HepG2 (cell line): ENCODE measurements at regions not wholly inside any gene's neighbourhood (a gene's known extent, or its start where the extent isn't known, plus 50 kb on each side); places are given as distances from the start of the nearest gene placed in this dataset.

Experiments used
- ATAC-seq: fragments of 200-7000 bp; cut with Tn5 transposase; 3 replicates; pipeline ENCODE4 v1.9.1; 2020; ENCODE audit warnings: mild to moderate bottlenecking, moderate library complexity
- BruUV-seq: library from RNA; stranded (reverse); fragments of 400-500 nt; replicated peaks from 2 replicates; lab custom pipeline; 2021; lab: Mats Ljungman, UMichigan
- CTCF ChIA-PET: fragments of 300-600 bp; formaldehyde crosslinking; extraction: SDS; loops from one replicate; lab custom pipeline; 2021; ENCODE audit warnings: low total read pairs, inconsistent platforms, low intra/inter-chr PET ratio; lab: Yijun Ruan, JAX
- POLR2A ChIA-PET: fragments of 350-600 bp; sonication (Branson Sonifier 250); formaldehyde crosslinking; loops from one replicate; lab custom pipeline; 2020; ENCODE audit warnings: antibody characterized with exemption, inconsistent platforms; lab: Yijun Ruan, JAX
- DNase-seq: peaks from one replicate; pipeline ENCODE4 v3.0.0-alpha.2; 2015; ENCODE audit warnings: low spot score
- FAIRE-seq: peaks from 3 replicates; lab custom pipeline; 2011; peaks lifted over from hg19 to GRCh38; lab: Jason Lieb, UNC
- H2AFZ ChIP-seq: one replicate; pipeline ENCODE4 v1.6.1; 2011; ENCODE audit warnings: low read length, inconsistent platforms
- H3K27ac ChIP-seq: fragments of 300-600 bp; 3 replicates; pipeline ENCODE4 v1.8.0; 2011; ENCODE audit warnings: mixed run types, mild to moderate bottlenecking, mixed read lengths, low read length, inconsistent platforms; ENCODE audit not compliant: insufficient read depth; ENCODE audit errors: extremely low read length
- H3K27me3 ChIP-seq, 2 experiments: fragments of 200-600 bp in 1 of 2; 2 replicates in 1 of 2; 3 replicates in 1 of 2; pipeline versions ENCODE4 v1.6.0 to v1.8.0; 2011; ENCODE audit warnings: low read length in 2 of 2, mild to moderate bottlenecking in 2 of 2, moderate library complexity in 2 of 2, inconsistent platforms in 1 of 2; ENCODE audit not compliant: insufficient read depth in 2 of 2, control insufficient read depth in 1 of 2
- H3K36me3 ChIP-seq, 2 experiments: fragments of 200-600 bp in 1 of 2; replicated peaks in 1 of 2; 2 replicates in 1 of 2; 3 replicates in 1 of 2; pipeline versions ENCODE4 v1.5.1 to v1.8.0; 2011; ENCODE audit warnings: low read length in 2 of 2, inconsistent platforms in 1 of 2; ENCODE audit not compliant: insufficient read depth in 2 of 2, control insufficient read depth in 1 of 2
- H3K4me1 ChIP-seq: 2 replicates; pipeline ENCODE4 v1.5.1; 2012; ENCODE audit warnings: low read length, inconsistent platforms; ENCODE audit not compliant: insufficient read depth
- H3K4me2 ChIP-seq: 2 replicates; pipeline ENCODE4 v1.6.0; 2011; ENCODE audit warnings: low read depth, low read length, inconsistent platforms
- H3K4me3 ChIP-seq, 3 experiments: fragments of 200-600 bp in 1 of 3; sonication (generic), shearing (Covaris generic) in 1 of 3; replicated peaks in 1 of 3; 2 replicates each; pipeline ENCODE4 v1.5.1; 2011 to 2016; ENCODE audit warnings: low read length in 3 of 3, inconsistent platforms in 2 of 3, low read depth in 2 of 3, mild to moderate bottlenecking in 2 of 3, control low read depth in 1 of 3, mixed read lengths in 1 of 3; ENCODE audit not compliant: insufficient read depth in 1 of 3
- H3K79me2 ChIP-seq: one replicate; pipeline ENCODE4 v1.6.1; 2011; ENCODE audit warnings: low read length, inconsistent platforms; ENCODE audit not compliant: insufficient read depth
- H3K9ac ChIP-seq: 2 replicates; pipeline ENCODE4 v1.6.0; 2011; ENCODE audit warnings: mild to moderate bottlenecking, low read depth, low read length, inconsistent platforms; ENCODE audit not compliant: insufficient read depth
- H3K9me3 ChIP-seq: 2 replicates; pipeline ENCODE4 v1.5.1; 2012; ENCODE audit warnings: mild to moderate bottlenecking, low read length
- H4K20me1 ChIP-seq: 2 replicates; pipeline ENCODE4 v1.6.0; 2011; ENCODE audit warnings: inconsistent platforms, mild to moderate bottlenecking, low read length, moderate library complexity; ENCODE audit not compliant: insufficient read depth
- HMGA1 ChIP-seq: sonication (generic); formaldehyde crosslinking; conservative IDR thresholded peaks from 2 replicates; pipeline ENCODE4 v1.4.0; 2020; ENCODE audit warnings: missing genetic modification reagents
- ZNF768 ChIP-seq: sonication (generic); formaldehyde crosslinking; IDR thresholded peaks from 2 replicates; pipeline ENCODE4 v1.4.0; 2020; ENCODE audit warnings: missing genetic modification reagents
- WGBS: methylation state at CpG from one replicate; pipeline ENCODE4 v1.1.6; 2017; ENCODE audit warnings: low lambda C conversion rate; 5-methylcytosine and 5-hydroxymethylcytosine counted together
- in situ Hi-C: cut with HindIII; loops from 2 replicates; pipeline ENCODE4 v1.10.0; 2017; ENCODE audit warnings: low pct_unique_long_range_greater_than_20kb; ENCODE audit not compliant: extremely low pct_ligation_motif_present
- intact Hi-C: fragments of 100-400 bp; cut with micrococcal nuclease; formaldehyde crosslinking; loops from one replicate; pipeline ENCODE4 v1.10.0; 2022; ENCODE audit not compliant: unreplicated experiment
- TF ChIP-seq, protein P1 (sequence below): sonication (generic); formaldehyde crosslinking; IDR thresholded peaks from 2 replicates; pipeline ENCODE4 v1.8.0; 2022; ENCODE audit warnings: mild to moderate bottlenecking, missing genetic modification reagents; ENCODE audit not compliant: insufficient replicate concordance
- TF ChIP-seq, protein P2 (sequence below): sonication (generic); formaldehyde crosslinking; IDR thresholded peaks from 2 replicates; pipeline ENCODE4 v1.4.0; 2020; ENCODE audit warnings: mild to moderate bottlenecking, missing genetic modification reagents
- TF ChIP-seq, protein P3 (sequence below), 2 experiments: IDR thresholded peaks; 2 replicates each; pipeline ENCODE4 v1.6.1; 2011 to 2012; ENCODE audit warnings: low read length in 2 of 2, borderline replicate concordance in 1 of 2, low read depth in 1 of 2, mild to moderate bottlenecking in 1 of 2, moderate library complexity in 1 of 2

DNA sequence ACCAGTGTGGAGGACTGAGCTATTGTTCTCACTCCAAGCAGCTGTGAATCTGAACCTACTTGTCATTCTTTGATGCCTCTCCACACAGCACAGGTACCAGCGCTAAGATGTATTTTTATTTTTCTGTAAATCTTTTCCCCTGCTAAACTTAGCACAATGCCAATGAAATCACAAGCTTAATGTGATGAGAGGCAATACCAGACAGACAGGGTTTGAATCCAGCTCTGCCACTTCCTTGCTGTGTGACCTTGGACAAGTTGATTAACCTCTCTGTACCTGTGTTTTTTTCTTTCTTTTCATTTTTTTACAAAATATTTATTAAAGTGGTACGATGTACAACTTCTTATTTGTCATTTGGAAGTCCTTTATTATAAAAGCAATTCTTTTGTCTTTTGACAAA lies 757.6 kb downstream of the MED13L start:
- Histone ChIP-seq H3K4me1 (no peaks in the 10 kb centered on the region), H3K36me3 (no peaks in the 10 kb centered on the region), H3K4me3 (no peak overlapping the region), H3K27ac (no peak overlapping the region), H3K9ac (no peak overlapping the region), H3K9me3 (peaks cover 9% of the 10 kb centered on the region; the same call in 1 of the 2 replicates), H4K20me1 (no peaks in the 10 kb centered on the region), H3K27me3 (peaks cover 0 to 17% of the 10 kb centered on the region in 2 experiments; a peak in 3 of 5 replicates), H3K4me2 (no peak overlapping the region), H2AFZ (no peak overlapping the region), H3K79me2 (no peaks in the 10 kb centered on the region)
- in situ Hi-C loops (no loop called here), intact Hi-C loops (no loop called here)
- FAIRE-seq (no peak), ATAC-seq (no peak), DNase-seq (no peak)
- BruUV-seq = no TSS peak
- ChIA-PET CTCF (no interaction called here), POLR2A (no interaction called here)
- TF ChIP-seq, protein P1, sequence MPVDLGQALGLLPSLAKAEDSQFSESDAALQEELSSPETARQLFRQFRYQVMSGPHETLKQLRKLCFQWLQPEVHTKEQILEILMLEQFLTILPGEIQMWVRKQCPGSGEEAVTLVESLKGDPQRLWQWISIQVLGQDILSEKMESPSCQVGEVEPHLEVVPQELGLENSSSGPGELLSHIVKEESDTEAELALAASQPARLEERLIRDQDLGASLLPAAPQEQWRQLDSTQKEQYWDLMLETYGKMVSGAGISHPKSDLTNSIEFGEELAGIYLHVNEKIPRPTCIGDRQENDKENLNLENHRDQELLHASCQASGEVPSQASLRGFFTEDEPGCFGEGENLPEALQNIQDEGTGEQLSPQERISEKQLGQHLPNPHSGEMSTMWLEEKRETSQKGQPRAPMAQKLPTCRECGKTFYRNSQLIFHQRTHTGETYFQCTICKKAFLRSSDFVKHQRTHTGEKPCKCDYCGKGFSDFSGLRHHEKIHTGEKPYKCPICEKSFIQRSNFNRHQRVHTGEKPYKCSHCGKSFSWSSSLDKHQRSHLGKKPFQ = no peak
- TF ChIP-seq HMGA1 = no peak
- peak; percentile 31; the same call in 1 of the 2 replicates for TF ChIP-seq ZNF768
- TF ChIP-seq, protein P2, sequence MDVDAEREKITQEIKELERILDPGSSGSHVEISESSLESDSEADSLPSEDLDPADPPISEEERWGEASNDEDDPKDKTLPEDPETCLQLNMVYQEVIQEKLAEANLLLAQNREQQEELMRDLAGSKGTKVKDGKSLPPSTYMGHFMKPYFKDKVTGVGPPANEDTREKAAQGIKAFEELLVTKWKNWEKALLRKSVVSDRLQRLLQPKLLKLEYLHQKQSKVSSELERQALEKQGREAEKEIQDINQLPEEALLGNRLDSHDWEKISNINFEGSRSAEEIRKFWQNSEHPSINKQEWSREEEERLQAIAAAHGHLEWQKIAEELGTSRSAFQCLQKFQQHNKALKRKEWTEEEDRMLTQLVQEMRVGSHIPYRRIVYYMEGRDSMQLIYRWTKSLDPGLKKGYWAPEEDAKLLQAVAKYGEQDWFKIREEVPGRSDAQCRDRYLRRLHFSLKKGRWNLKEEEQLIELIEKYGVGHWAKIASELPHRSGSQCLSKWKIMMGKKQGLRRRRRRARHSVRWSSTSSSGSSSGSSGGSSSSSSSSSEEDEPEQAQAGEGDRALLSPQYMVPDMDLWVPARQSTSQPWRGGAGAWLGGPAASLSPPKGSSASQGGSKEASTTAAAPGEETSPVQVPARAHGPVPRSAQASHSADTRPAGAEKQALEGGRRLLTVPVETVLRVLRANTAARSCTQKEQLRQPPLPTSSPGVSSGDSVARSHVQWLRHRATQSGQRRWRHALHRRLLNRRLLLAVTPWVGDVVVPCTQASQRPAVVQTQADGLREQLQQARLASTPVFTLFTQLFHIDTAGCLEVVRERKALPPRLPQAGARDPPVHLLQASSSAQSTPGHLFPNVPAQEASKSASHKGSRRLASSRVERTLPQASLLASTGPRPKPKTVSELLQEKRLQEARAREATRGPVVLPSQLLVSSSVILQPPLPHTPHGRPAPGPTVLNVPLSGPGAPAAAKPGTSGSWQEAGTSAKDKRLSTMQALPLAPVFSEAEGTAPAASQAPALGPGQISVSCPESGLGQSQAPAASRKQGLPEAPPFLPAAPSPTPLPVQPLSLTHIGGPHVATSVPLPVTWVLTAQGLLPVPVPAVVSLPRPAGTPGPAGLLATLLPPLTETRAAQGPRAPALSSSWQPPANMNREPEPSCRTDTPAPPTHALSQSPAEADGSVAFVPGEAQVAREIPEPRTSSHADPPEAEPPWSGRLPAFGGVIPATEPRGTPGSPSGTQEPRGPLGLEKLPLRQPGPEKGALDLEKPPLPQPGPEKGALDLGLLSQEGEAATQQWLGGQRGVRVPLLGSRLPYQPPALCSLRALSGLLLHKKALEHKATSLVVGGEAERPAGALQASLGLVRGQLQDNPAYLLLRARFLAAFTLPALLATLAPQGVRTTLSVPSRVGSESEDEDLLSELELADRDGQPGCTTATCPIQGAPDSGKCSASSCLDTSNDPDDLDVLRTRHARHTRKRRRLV (CRISPR knock-in tag) = no peak
- TF ChIP-seq, protein P3, sequence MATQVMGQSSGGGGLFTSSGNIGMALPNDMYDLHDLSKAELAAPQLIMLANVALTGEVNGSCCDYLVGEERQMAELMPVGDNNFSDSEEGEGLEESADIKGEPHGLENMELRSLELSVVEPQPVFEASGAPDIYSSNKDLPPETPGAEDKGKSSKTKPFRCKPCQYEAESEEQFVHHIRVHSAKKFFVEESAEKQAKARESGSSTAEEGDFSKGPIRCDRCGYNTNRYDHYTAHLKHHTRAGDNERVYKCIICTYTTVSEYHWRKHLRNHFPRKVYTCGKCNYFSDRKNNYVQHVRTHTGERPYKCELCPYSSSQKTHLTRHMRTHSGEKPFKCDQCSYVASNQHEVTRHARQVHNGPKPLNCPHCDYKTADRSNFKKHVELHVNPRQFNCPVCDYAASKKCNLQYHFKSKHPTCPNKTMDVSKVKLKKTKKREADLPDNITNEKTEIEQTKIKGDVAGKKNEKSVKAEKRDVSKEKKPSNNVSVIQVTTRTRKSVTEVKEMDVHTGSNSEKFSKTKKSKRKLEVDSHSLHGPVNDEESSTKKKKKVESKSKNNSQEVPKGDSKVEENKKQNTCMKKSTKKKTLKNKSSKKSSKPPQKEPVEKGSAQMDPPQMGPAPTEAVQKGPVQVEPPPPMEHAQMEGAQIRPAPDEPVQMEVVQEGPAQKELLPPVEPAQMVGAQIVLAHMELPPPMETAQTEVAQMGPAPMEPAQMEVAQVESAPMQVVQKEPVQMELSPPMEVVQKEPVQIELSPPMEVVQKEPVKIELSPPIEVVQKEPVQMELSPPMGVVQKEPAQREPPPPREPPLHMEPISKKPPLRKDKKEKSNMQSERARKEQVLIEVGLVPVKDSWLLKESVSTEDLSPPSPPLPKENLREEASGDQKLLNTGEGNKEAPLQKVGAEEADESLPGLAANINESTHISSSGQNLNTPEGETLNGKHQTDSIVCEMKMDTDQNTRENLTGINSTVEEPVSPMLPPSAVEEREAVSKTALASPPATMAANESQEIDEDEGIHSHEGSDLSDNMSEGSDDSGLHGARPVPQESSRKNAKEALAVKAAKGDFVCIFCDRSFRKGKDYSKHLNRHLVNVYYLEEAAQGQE (IDR thresholded peaks at IDR 0.05; ENCODE audit: borderline replicate concordance in 1 of 2, low read depth in 1 of 2, low read length in 2 of 2) = no peak
- WGBS = 51% methylated on average over 2 of the region's 2 CpGs
